A549 (cell line): ENCODE measurements at regions not wholly inside any gene's neighbourhood (a gene's known extent, or its start where the extent isn't known, plus 50 kb on each side); places are given as distances from the start of the nearest gene placed in this dataset.

Source experiments
- ATAC-seq, 2 experiments: fragments of 200-7000 bp in 1 of 2; fragments of >200 bp in 1 of 2; cut with Nextera tagmentation in 1 of 2; cut with Tn5 transposase in 1 of 2; 3 replicates each; pipeline versions ENCODE4 v1.8.0 to v1.9.1; 2018 to 2020; ENCODE audit warnings: mild to moderate bottlenecking in 1 of 2, moderate library complexity in 1 of 2
- CTCF ChIA-PET: fragments of 300-600 bp; sonication (Branson Sonifier 250); formaldehyde crosslinking; extraction: SDS; loops from one replicate; lab custom pipeline; 2021; ENCODE audit warnings: antibody characterized with exemption, inconsistent platforms; lab: Yijun Ruan, JAX
- POLR2A ChIA-PET: fragments of 350-600 bp; formaldehyde crosslinking; extraction: SDS; loops from one replicate; lab custom pipeline; 2021; ENCODE audit warnings: antibody characterized with exemption, inconsistent platforms; lab: Yijun Ruan, JAX
- DNase-seq, 2 experiments: peaks; one replicate each; pipeline versions ENCODE4 v3.0.0 to v3.0.0-alpha.2; 2011 to 2016; ENCODE audit warnings: low read depth in 1 of 2, low spot score in 1 of 2
- FAIRE-seq: peaks from 2 replicates; lab custom pipeline; 2011; peaks lifted over from hg19 to GRCh38; lab: Jason Lieb, UNC
- H3K27ac ChIP-seq, 2 experiments: fragments of >200 bp; sonication (Bioruptor Twin); formaldehyde crosslinking; 3 replicates each; pipeline ENCODE4 v1.5.1; 2016 to 2017
- H3K4me1 ChIP-seq: fragments of >200 bp; sonication (Bioruptor Twin); formaldehyde crosslinking; 3 replicates; pipeline ENCODE4 v1.6.1; 2016
- H3K4me2 ChIP-seq: fragments of >200 bp; sonication (Bioruptor Twin); formaldehyde crosslinking; 3 replicates; pipeline ENCODE4 v1.6.1; 2016
- H3K4me3 ChIP-seq: fragments of >200 bp; sonication (Bioruptor Twin); formaldehyde crosslinking; 3 replicates; pipeline ENCODE4 v1.5.1; 2016
- H3K9me3 ChIP-seq: fragments of >200 bp; sonication (Bioruptor Twin); formaldehyde crosslinking; 3 replicates; pipeline ENCODE4 v1.6.1; 2016
- CBX2 ChIP-seq: fragments of 200-600 bp; sonication (generic); IDR thresholded peaks from 2 replicates; pipeline ENCODE4 v1.6.1; 2016; ENCODE audit warnings: low read depth, mild to moderate bottlenecking, borderline replicate concordance
- CBX8 ChIP-seq: fragments of 200-600 bp; sonication (generic); IDR thresholded peaks from 2 replicates; pipeline ENCODE4 v1.6.1; 2016
- CEBPB ChIP-seq, 2 experiments: fragments of >200 bp in 1 of 2; sonication (Bioruptor Twin) in 1 of 2; formaldehyde crosslinking in 1 of 2; IDR thresholded peaks; 2 replicates each; pipeline ENCODE4 v1.6.1; 2012 to 2016
- CHD2 ChIP-seq: fragments of 150-350 bp; IDR thresholded peaks from 2 replicates; pipeline ENCODE4 v1.6.1; 2014; ENCODE audit warnings: low read length; ENCODE audit not compliant: partially characterized antibody
- EHMT2 ChIP-seq: fragments of 200-600 bp; sonication (generic); IDR thresholded peaks from 2 replicates; pipeline ENCODE4 v1.6.1; 2016; ENCODE audit warnings: antibody characterized with exemption, low read depth, mild to moderate bottlenecking, moderate library complexity
- ESRRA ChIP-seq: fragments of 150-350 bp; IDR thresholded peaks from 2 replicates; pipeline ENCODE4 v1.6.1; 2014; ENCODE audit warnings: mild to moderate bottlenecking, low read length, borderline replicate concordance
- FOSL2 ChIP-seq, 2 experiments: fragments of 450-650 bp in 1 of 2; fragments of >200 bp in 1 of 2; sonication (Bioruptor Twin) in 1 of 2; formaldehyde crosslinking; IDR thresholded peaks; 2 replicates each; pipeline versions ENCODE4 v1.5.0 to v1.6.1; 2016 to 2020; ENCODE audit warnings: mild to moderate bottlenecking in 1 of 2, moderate library complexity in 1 of 2
- JUN ChIP-seq, 2 experiments: fragments of >200 bp; sonication (Bioruptor Twin); formaldehyde crosslinking; IDR thresholded peaks; 2 replicates in 1 of 2; 3 replicates in 1 of 2; pipeline ENCODE4 v1.6.1; 2016 to 2017
- JUNB ChIP-seq: fragments of >200 bp; sonication (Bioruptor Twin); formaldehyde crosslinking; IDR thresholded peaks from 2 replicates; pipeline ENCODE4 v1.6.1; 2016
- KDM5A ChIP-seq: fragments of 200-600 bp; sonication (generic); IDR thresholded peaks from 2 replicates; pipeline ENCODE4 v1.6.1; 2016; ENCODE audit warnings: antibody characterized with exemption, mild to moderate bottlenecking
- MAFK ChIP-seq: fragments of 450-650 bp; IDR thresholded peaks from 2 replicates; pipeline ENCODE4 v1.6.1; 2014; ENCODE audit not compliant: partially characterized antibody
- MYC ChIP-seq: IDR thresholded peaks from 2 replicates; pipeline ENCODE4 v1.6.1; 2012; ENCODE audit warnings: mild to moderate bottlenecking, inconsistent platforms, low read length, improper control_type of control experiment, borderline replicate concordance
- NFE2L2 ChIP-seq: fragments of 150-350 bp; conservative IDR thresholded peaks from 2 replicates; pipeline ENCODE4 v1.6.1; 2014; ENCODE audit warnings: low read length
- POLR2AphosphoS2 ChIP-seq: conservative IDR thresholded peaks from 2 replicates; pipeline ENCODE4 v1.6.1; 2012; ENCODE audit warnings: low read length, improper control_type of control experiment, inconsistent platforms
- RARB ChIP-seq: fragments of 250-450 bp; sonication (Bioruptor Pico); IDR thresholded peaks from 2 replicates; pipeline ENCODE4 v1.8.0; 2021; ENCODE audit warnings: mild to moderate bottlenecking, moderate library complexity
- RFX5 ChIP-seq: fragments of 450-650 bp; IDR thresholded peaks from 2 replicates; pipeline ENCODE4 v1.7.1; 2014; ENCODE audit warnings: antibody characterized with exemption, mild to moderate bottlenecking, moderate library complexity
- SREBF2 ChIP-seq: fragments of 450-650 bp; IDR thresholded peaks from 2 replicates; pipeline ENCODE4 v1.6.1; 2014; ENCODE audit warnings: mild to moderate bottlenecking, moderate library complexity
- TP53 ChIP-seq: fragments of 250-450 bp; sonication (Bioruptor Pico); IDR thresholded peaks from 2 replicates; pipeline ENCODE4 v1.5.0; 2021; ENCODE audit warnings: mild to moderate bottlenecking, moderate library complexity
- ZC3H11A ChIP-seq: fragments of 450-650 bp; IDR thresholded peaks from 2 replicates; pipeline ENCODE4 v1.6.1; 2014; ENCODE audit warnings: antibody characterized with exemption, mild to moderate bottlenecking
- ZFP36 ChIP-seq: fragments of 450-650 bp; IDR thresholded peaks from 2 replicates; pipeline ENCODE4 v1.6.1; 2014; ENCODE audit warnings: borderline replicate concordance; ENCODE audit not compliant: partially characterized antibody
- ZNF302 ChIP-seq: fragments of 250-450 bp; sonication (Bioruptor Pico); IDR thresholded peaks from 2 replicates; pipeline ENCODE4 v1.9.0; 2021; ENCODE audit warnings: inconsistent platforms, mild to moderate bottlenecking, moderate library complexity
- WGBS: methylation state at CpG from one replicate; pipeline ENCODE4 v1.1.6; 2017; ENCODE audit errors: missing lambda C conversion rate; 5-methylcytosine and 5-hydroxymethylcytosine counted together
- TF ChIP-seq, protein P1 (sequence below): fragments of >200 bp; sonication (Bioruptor Twin); formaldehyde crosslinking; IDR thresholded peaks from 3 replicates; pipeline ENCODE4 v1.5.1; 2016
- TF ChIP-seq, protein P2 (sequence below): IDR thresholded peaks from 2 replicates; pipeline ENCODE4 v1.6.1; 2012
- TF ChIP-seq, protein P3 (sequence below): IDR thresholded peaks from 2 replicates; pipeline ENCODE4 v1.6.1; 2012

DNA sequence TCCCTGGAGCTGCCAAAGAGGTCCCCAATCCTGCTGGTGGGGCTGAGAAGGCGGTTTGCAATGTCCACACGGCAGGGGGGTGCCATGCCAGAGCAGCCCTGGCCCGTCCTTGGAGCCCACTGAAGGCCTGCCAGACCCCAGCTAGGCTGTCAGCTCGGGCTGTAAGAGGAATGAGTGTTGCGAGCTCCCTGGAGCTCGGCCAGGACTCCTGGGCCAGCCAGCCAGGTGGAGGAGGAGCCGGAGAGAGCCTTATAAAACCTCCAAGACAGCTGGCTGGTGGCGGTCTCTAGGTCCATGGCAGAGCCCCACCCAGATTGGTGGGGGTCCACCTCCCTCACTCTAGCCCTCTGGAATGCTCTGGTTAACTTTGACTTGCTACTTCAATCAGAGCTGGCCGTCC, 55.1 kb upstream of the CALN1 start:
- no peaks in the 10 kb centered on the region for H3K4me1 ChIP-seq
- POLR2A ChIA-PET = no interaction called here
- no peak overlapping the region for H3K27ac ChIP-seq
- ATAC-seq (no peak; a peak in 1 of 6 replicates), FAIRE-seq (no peak), DNase-seq (no peak)
- TF ChIP-seq ESRRA (no peak), ZFP36 (no peak), MYC (no peak)
- TF ChIP-seq, protein P1, sequence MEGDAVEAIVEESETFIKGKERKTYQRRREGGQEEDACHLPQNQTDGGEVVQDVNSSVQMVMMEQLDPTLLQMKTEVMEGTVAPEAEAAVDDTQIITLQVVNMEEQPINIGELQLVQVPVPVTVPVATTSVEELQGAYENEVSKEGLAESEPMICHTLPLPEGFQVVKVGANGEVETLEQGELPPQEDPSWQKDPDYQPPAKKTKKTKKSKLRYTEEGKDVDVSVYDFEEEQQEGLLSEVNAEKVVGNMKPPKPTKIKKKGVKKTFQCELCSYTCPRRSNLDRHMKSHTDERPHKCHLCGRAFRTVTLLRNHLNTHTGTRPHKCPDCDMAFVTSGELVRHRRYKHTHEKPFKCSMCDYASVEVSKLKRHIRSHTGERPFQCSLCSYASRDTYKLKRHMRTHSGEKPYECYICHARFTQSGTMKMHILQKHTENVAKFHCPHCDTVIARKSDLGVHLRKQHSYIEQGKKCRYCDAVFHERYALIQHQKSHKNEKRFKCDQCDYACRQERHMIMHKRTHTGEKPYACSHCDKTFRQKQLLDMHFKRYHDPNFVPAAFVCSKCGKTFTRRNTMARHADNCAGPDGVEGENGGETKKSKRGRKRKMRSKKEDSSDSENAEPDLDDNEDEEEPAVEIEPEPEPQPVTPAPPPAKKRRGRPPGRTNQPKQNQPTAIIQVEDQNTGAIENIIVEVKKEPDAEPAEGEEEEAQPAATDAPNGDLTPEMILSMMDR = no peak
- no peak overlapping the region for H3K4me3 ChIP-seq
- H3K4me2 ChIP-seq = no peak overlapping the region
- no peaks in the 10 kb centered on the region for H3K9me3 ChIP-seq
- CTCF ChIA-PET = interaction anchor here (4.0 kb wide), 1 partner anchor 27 kb away, joined by 13 read pairs; no protein-coding TSS in a partner anchor
- 10% methylated on average over 6 of the region's 9 CpGs for WGBS

DNA sequence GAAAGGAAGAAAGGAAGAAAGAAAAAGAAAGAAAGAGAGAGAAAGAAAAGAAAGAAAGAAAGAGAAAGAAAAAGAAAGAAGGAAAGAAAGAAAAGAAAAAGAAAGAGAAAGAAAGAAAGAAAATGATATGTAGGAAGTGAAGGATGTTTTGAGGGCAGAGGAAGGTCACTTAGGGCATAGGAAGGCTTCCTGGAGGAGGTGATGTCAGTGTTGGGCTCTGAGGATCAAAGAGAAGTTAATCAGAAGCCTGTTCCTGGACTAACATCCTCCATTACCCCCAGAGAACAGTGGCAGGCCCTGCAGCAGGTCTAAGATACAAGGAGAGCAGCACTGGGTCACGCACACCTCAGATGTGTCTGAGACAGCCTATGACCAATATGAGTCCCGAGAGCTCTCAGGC, 54.7 kb upstream of the CALN1 start:
- ChIA-PET POLR2A (no interaction called here), CTCF (interaction anchor here (4.0 kb wide), 1 partner anchor 27 kb away, joined by 13 read pairs; no protein-coding TSS in a partner anchor)
- WGBS = 14% methylated on average over 1 of the region's 2 CpGs

DNA sequence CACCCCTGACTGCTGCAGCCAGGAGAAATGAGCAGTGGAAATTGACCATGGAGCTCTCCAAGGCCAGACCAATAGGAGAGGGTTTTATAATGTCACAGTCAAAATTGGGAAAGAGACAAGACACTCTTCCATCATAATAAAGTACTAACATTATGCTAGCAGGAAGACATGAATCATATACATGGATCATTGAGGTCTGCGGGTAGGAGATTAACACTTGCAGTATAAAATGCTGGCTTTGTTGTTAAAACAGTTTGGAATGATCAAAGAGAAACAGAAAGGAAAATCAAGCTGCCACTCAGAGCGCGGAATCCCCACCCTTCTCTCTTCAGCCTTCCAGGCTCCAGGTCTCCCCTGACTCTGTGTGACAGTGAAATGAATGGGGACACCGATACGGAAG, 53.4 kb upstream of the CALN1 start:
- H3K27ac ChIP-seq = no peak overlapping the region
- TF ChIP-seq RARB (CRISPR knock-in tag) (no peak), ZC3H11A (no peak), POLR2AphosphoS2 (no peak), ZNF302 (no peak), NFE2L2 (no peak), SREBF2 (no peak), CBX2 (no peak), RFX5 (no peak), ZFP36 (no peak), KDM5A (no peak), FOSL2 (IDR thresholded peaks at IDR 0.05) (no peak), FOSL2 (CRISPR knock-in tag; IDR thresholded peaks at IDR 0.05) (no peak), TP53 (CRISPR knock-in tag) (no peak), JUN (IDR thresholded peaks at IDR 0.05) (no peak), CBX8 (no peak), JUNB (no peak), MAFK (no peak)
- TF ChIP-seq, protein P2, sequence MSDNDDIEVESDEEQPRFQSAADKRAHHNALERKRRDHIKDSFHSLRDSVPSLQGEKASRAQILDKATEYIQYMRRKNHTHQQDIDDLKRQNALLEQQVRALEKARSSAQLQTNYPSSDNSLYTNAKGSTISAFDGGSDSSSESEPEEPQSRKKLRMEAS = no peak
- TF ChIP-seq, all 56 proteins: peak for 0
- WGBS = 22% methylated on average over 5 of the region's 5 CpGs
- FAIRE-seq = no peak
- H3K4me2 ChIP-seq = no peak overlapping the region
- no peaks in the 10 kb centered on the region for H3K9me3 ChIP-seq
- H3K4me3 ChIP-seq = no peak overlapping the region
- no peak for ATAC-seq
- POLR2A ChIA-PET = no interaction called here
- H3K4me1 ChIP-seq = no peaks in the 10 kb centered on the region
- CTCF ChIA-PET = interaction anchor here (0.6 to 1.2 kb wide), 2 partner anchors 29 to 150 kb away, joined by 3 to 4 read pairs; no protein-coding TSS in a partner anchor
- DNase-seq = no peak

More for the DNA sequence above, 54.7 kb upstream of the CALN1 start:
- FAIRE-seq (no peak), ATAC-seq (no peak), DNase-seq (no peak)
- H3K27ac ChIP-seq = no peak overlapping the region
- no peak overlapping the region for H3K4me3 ChIP-seq
- TF ChIP-seq CEBPB (IDR thresholded peaks at IDR 0.05) (no peak), CHD2 (no peak), KDM5A (no peak), EHMT2 (no peak)
- TF ChIP-seq, protein P3, sequence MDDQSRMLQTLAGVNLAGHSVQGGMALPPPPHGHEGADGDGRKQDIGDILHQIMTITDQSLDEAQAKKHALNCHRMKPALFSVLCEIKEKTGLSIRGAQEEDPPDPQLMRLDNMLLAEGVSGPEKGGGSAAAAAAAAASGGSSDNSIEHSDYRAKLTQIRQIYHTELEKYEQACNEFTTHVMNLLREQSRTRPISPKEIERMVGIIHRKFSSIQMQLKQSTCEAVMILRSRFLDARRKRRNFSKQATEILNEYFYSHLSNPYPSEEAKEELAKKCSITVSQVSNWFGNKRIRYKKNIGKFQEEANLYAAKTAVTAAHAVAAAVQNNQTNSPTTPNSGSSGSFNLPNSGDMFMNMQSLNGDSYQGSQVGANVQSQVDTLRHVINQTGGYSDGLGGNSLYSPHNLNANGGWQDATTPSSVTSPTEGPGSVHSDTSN = no peak
- no peak overlapping the region for H3K4me2 ChIP-seq
- H3K9me3 ChIP-seq = no peaks in the 10 kb centered on the region
- no peaks in the 10 kb centered on the region for H3K4me1 ChIP-seq
